ENCODE measurements at regions not wholly inside any gene's neighbourhood (a gene's known extent, or its start where the extent isn't known, plus 50 kb on each side); places are given as distances from the start of the nearest gene placed in this dataset.

DNA sequence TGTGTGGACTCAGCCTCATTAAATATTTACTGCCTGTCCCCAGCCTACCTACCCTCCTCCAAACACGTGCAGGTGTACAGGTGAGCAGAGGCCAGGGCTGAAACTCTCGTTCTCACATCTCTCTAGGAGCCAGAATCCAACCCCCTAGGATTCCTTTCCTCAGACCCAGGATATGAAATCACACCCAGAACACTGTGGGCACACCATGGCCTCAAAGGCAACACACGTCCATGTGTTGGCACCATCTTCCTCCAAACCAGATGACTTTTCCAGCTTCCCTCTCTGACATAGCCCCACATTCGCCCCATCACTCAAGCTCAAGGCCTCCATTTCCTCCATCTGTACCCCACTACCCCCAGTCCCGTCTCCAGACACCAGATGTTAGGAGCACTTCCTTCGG, 51.8 kb upstream of the DUSP5 start:
- Histone ChIP-seq H3K4me3 (ENCODE audit: low read length) (no peak overlapping the region), H3K27ac (ENCODE audit: low read depth, low read length) (no peak overlapping the region), H3K27me3 (ENCODE audit: insufficient read depth, low read length, poor library complexity, severe bottlenecking) (no peaks in the 10 kb centered on the region), H3K36me3 (ENCODE audit: insufficient read depth, low read length) (no peaks in the 10 kb centered on the region), H3K9me3 (ENCODE audit: low read length) (no peaks in the 10 kb centered on the region), H3K4me1 (ENCODE audit: insufficient read depth, low read length) (peaks cover 5% of the 10 kb centered on the region)
- CTCF ChIA-PET, result no interaction called here
- no peak overlapping the region for H3K27ac Mint-ChIP-seq
- no peaks in the 10 kb centered on the region for H3K9me3 Mint-ChIP-seq
- peaks cover 4 to 7% of the 10 kb centered on the region in 2 donors for H3K27me3 Mint-ChIP-seq
- DNase-seq, result no peak
- POLR2A ChIA-PET, result no interaction called here
- peaks cover 7 to 9% (median 8%) of the 10 kb centered on the region in 3 donors for H3K4me1 Mint-ChIP-seq
- no peak overlapping the region for H3K4me3 Mint-ChIP-seq
- no peaks in the 10 kb centered on the region for H3K36me3 Mint-ChIP-seq

DNA sequence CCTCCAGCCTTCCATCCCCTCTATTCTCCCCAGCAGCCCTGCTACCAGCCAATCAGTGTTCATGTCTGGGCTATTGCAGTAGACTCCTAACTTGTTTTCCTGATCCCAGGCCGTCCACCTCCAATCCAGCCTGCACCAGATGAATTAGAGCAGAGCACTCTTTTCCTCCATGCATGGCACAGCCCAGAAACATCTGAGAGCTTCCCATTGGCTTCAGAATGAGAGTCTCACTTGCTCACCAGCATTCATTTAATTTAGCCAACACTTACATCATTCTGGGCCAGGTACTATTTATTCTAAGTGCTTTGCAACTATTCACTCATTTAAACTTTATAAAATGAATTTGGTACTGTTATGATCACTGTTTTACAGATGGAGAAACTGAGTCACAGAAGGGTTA, 51.4 kb upstream of the DUSP5 start:
- DNase-seq, result no peak
- CTCF ChIA-PET, result no interaction called here
- Mint-ChIP-seq H3K9me3 (no peaks in the 10 kb centered on the region), H3K4me3 (no peak overlapping the region), H3K4me1 (peaks cover 7 to 9% (median 8%) of the 10 kb centered on the region in 3 donors), H3K36me3 (no peaks in the 10 kb centered on the region), H3K27me3 (peaks cover 4 to 7% of the 10 kb centered on the region in 2 donors), H3K27ac (peak overlapping the region in 1 of 8 donors; percentile 13)
- Histone ChIP-seq H3K36me3 (ENCODE audit: insufficient read depth, low read length) (no peaks in the 10 kb centered on the region), H3K4me3 (ENCODE audit: low read length) (no peak overlapping the region), H3K27ac (ENCODE audit: low read depth, low read length) (no peak overlapping the region), H3K9me3 (ENCODE audit: low read length) (no peaks in the 10 kb centered on the region), H3K4me1 (ENCODE audit: insufficient read depth, low read length) (peaks cover 5% of the 10 kb centered on the region), H3K27me3 (ENCODE audit: insufficient read depth, low read length, poor library complexity, severe bottlenecking) (no peaks in the 10 kb centered on the region)
- POLR2A ChIA-PET, result no interaction called here

DNA sequence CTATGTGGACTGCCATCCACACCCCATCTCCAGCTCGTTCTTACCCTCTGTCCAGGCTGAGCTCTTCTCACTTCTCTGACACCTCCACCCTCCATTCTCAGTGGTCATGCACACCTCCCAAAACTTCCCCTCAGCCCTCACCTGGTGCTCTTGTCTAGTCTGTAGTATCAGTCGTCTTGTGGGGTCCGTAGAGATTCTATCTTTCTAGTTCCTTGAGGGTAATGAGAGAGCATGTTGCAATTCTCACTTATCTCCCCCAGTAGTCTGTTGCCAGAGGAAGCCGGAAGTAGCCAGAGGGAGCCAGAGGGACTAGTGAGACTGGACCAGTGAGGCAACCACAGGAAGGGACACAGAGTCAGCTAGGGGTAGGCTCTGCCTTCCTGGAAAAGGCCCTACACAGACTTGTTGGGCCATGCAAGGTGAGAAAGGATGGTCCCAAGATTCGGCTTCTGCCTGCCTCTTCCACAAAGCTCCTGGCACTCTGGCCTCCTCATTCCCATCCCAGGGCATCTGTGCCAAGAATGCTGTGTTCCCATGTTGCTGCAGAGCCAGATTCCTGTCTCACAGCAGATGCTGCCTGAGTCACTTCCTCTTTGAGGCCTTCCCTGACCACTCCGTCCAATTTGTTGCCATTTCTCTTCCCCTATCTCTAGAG, 50.6 kb upstream of the DUSP5 start:
- ChIA-PET CTCF (no interaction called here), POLR2A (no interaction called here)
- H3K27ac Mint-ChIP-seq, result peak overlapping the region in 1 of 8 donors; percentile 49
- H3K27me3 Mint-ChIP-seq, result peaks cover 4 to 11% of the 10 kb centered on the region in 2 donors
- H3K4me3 Mint-ChIP-seq, result no peak overlapping the region
- H3K4me1 ChIP-seq (ENCODE audit: insufficient read depth, low read length), result no peaks in the 10 kb centered on the region
- no peaks in the 10 kb centered on the region for H3K9me3 ChIP-seq (ENCODE audit: low read length)
- H3K27ac ChIP-seq (ENCODE audit: low read depth, low read length), result no peak overlapping the region
- no peaks in the 10 kb centered on the region for H3K9me3 Mint-ChIP-seq
- no peaks in the 10 kb centered on the region for H3K36me3 Mint-ChIP-seq
- H3K4me1 Mint-ChIP-seq, result peaks cover under 1 to 3% (median 3%) of the 10 kb centered on the region in 3 donors
- H3K4me3 ChIP-seq (ENCODE audit: low read length), result no peak overlapping the region
- H3K36me3 ChIP-seq (ENCODE audit: insufficient read depth, low read length), result no peaks in the 10 kb centered on the region
- no peaks in the 10 kb centered on the region for H3K27me3 ChIP-seq (ENCODE audit: insufficient read depth, low read length, poor library complexity, severe bottlenecking)
- no peak for DNase-seq

DNA sequence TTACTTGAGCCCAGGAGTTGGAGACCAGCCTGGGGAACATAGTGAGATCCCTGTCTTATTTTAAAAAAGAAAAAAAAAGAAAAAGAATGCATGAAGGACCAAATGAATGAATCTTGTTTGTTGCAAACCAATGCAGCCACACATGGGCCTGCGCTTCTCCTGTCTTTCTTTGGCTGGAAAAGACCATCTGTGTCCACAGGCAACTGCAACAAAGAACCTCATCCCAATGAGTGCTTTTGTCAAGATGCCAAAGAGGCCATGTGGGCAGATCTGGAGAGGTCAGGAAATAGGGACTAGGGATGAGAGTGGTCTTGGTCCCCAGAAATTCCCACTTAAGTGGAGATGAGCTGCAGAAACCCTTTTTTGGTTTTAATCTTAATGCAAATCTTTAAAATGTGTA, 49.8 kb upstream of the DUSP5 start:
- Histone ChIP-seq H3K9me3 (ENCODE audit: low read length) (no peaks in the 10 kb centered on the region), H3K4me1 (ENCODE audit: insufficient read depth, low read length) (no peaks in the 10 kb centered on the region), H3K27ac (ENCODE audit: low read depth, low read length) (no peak overlapping the region), H3K4me3 (ENCODE audit: low read length) (no peak overlapping the region), H3K27me3 (ENCODE audit: insufficient read depth, low read length, poor library complexity, severe bottlenecking) (no peaks in the 10 kb centered on the region), H3K36me3 (ENCODE audit: insufficient read depth, low read length) (no peaks in the 10 kb centered on the region)
- POLR2A ChIA-PET, result no interaction called here
- H3K4me3 Mint-ChIP-seq, result no peak overlapping the region
- H3K27me3 Mint-ChIP-seq, result peaks cover 4 to 11% of the 10 kb centered on the region in 2 donors
- no peaks in the 10 kb centered on the region for H3K4me1 Mint-ChIP-seq
- no peak for DNase-seq
- no peak overlapping the region for H3K27ac Mint-ChIP-seq
- no peaks in the 10 kb centered on the region for H3K36me3 Mint-ChIP-seq
- CTCF ChIA-PET, result no interaction called here
- no peaks in the 10 kb centered on the region for H3K9me3 Mint-ChIP-seq

Measured in CD8-positive, alpha-beta memory T cell (primary cell).